Heart left ventricle (tissue), 13 donors: ENCODE measurements at regions not wholly inside any gene's neighbourhood (a gene's known extent, or its start where the extent isn't known, plus 50 kb on each side); places are given as distances from the start of the nearest gene placed in this dataset.

Source experiments
- POLR2A ChIP-seq, 2 donors: fragments of 450-650 bp; IDR thresholded peaks; one replicate each; pipeline ENCODE4 v1.6.1; 2017; ENCODE audit warnings: antibody characterized with exemption in 2 of 2, mild to moderate bottlenecking in 2 of 2, moderate library complexity in 2 of 2
- TF ChIP-seq, protein P1 (sequence below), 12 donors: fragments of 200-600 bp; sonication (generic) in 4 of 12; IDR thresholded peaks; one replicate each; pipeline versions ENCODE4 v1.5.0 to v1.8.0; 2018 to 2022; ENCODE audit warnings: antibody characterized with exemption in 12 of 12, mild to moderate bottlenecking in 5 of 12
- donor health status: ischemic (EF 13 %, LVEDD 7.1; RV severe dilation, severe dysfunction).
- donor health status: DM: no; HTN: yes; CAD: no.
- donor health status: DM: no; HTN: no; CAD: no.
- donor health status: ischemic (EF 25% LVEDD 6.9; RV normal size, moderate dysfunction).
- donor health status: ischemic (EF 25% LVEDD 5.7; RV mildly dilated, moderate dysfunction).
- donor health status: ischemic (EF 35%, LVEDD 5.7; RV mildly dilated, moderate dysfunction).
- donor health status: nonischemic (EF 11% LVEDD 7.7; RV severe dilation, severe dysfunction).
- donor health status: DM: yes; HTN: yes; CAD: no.
- donor health status: PGD.
- donor health status: ischemic (EF 29% LVEDD 5.4; RV normal size, mild dysfunction).
- donor health status: nonischemic (EF 23%, LVEDD 6.1; RV moderate dilation, normal function).

DNA sequence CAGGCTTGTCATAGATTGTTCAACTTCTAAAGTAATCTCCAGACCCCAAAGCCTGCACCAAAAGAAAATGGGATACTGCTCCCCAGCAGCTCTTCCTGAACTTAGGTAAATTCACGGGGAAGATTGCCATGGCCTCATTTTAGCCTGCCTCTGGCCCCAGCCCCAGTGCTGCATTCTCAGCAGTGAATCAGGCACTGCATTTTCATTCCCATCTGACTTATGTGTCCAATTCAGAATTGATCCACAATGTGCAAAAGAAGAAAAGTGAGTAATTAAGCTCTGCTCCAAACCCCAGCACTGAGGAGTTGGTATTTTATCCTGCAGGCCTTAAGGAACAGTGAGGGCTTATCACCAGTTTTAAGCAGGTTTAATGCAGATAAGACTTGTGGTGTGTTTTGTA lies 176.4 kb downstream of the KCTD12 start:
- TF ChIP-seq, protein P1, sequence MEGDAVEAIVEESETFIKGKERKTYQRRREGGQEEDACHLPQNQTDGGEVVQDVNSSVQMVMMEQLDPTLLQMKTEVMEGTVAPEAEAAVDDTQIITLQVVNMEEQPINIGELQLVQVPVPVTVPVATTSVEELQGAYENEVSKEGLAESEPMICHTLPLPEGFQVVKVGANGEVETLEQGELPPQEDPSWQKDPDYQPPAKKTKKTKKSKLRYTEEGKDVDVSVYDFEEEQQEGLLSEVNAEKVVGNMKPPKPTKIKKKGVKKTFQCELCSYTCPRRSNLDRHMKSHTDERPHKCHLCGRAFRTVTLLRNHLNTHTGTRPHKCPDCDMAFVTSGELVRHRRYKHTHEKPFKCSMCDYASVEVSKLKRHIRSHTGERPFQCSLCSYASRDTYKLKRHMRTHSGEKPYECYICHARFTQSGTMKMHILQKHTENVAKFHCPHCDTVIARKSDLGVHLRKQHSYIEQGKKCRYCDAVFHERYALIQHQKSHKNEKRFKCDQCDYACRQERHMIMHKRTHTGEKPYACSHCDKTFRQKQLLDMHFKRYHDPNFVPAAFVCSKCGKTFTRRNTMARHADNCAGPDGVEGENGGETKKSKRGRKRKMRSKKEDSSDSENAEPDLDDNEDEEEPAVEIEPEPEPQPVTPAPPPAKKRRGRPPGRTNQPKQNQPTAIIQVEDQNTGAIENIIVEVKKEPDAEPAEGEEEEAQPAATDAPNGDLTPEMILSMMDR (IDR thresholded peaks at IDR 0.05) = no peak
- no peak for TF ChIP-seq POLR2A (IDR thresholded peaks at IDR 0.05)
